ENCODE measurements at regions not wholly inside any gene's neighbourhood (a gene's known extent, or its start where the extent isn't known, plus 50 kb on each side); places are given as distances from the start of the nearest gene placed in this dataset.

- TF ChIP-seq POLR2A (IDR thresholded peaks at IDR 0.05) = no peak
- no peak for TF ChIP-seq CTCF (IDR thresholded peaks at IDR 0.05)
Measured at GRCh38 chr15:29203718-29204368, 65.8 kb downstream of the NSMCE3 start.
